HL-60 (cell line): ENCODE measurements at regions not wholly inside any gene's neighbourhood (a gene's known extent, or its start where the extent isn't known, plus 50 kb on each side); places are given as distances from the start of the nearest gene placed in this dataset.

Source experiments
- DNase-seq, 2 experiments: peaks; one replicate each; pipeline ENCODE4 v3.0.0-alpha.2; 2010 to 2020; ENCODE audit warnings: low read depth in 1 of 2, low spot score in 1 of 2
- H3K27ac ChIP-seq: fragments of 250-450 bp; sonication (Bioruptor Pico); replicated peaks from 2 replicates; pipeline ENCODE4 v1.5.1; 2020; ENCODE audit warnings: mild to moderate bottlenecking, moderate library complexity
- H3K27me3 ChIP-seq: fragments of 250-450 bp; sonication (Bioruptor Pico); 2 replicates; pipeline ENCODE4 v1.5.1; 2021; ENCODE audit warnings: mild to moderate bottlenecking, moderate library complexity; ENCODE audit not compliant: insufficient read depth, poor library complexity, severe bottlenecking
- H3K4me3 ChIP-seq: replicated peaks from 2 replicates; pipeline ENCODE4 v1.5.1; 2011; ENCODE audit warnings: mild to moderate bottlenecking, control low read depth, low read length; ENCODE audit not compliant: insufficient read depth
- CTCF ChIP-seq: IDR thresholded peaks from one replicate; pipeline ENCODE4 v1.5.1; 2011; ENCODE audit warnings: low read length, control low read depth, inconsistent platforms; ENCODE audit not compliant: insufficient read depth
- GABPA ChIP-seq: IDR thresholded peaks from 2 replicates; pipeline ENCODE4 v1.6.1; 2012; ENCODE audit warnings: low read depth
- POLR2AphosphoS5 ChIP-seq: IDR thresholded peaks from 2 replicates; pipeline ENCODE4 v1.6.1; 2012; ENCODE audit warnings: low read depth
- REST ChIP-seq: IDR thresholded peaks from 2 replicates; pipeline ENCODE4 v1.6.1; 2012; ENCODE audit warnings: low read depth; ENCODE audit not compliant: insufficient replicate concordance
- SPI1 ChIP-seq: IDR thresholded peaks from 2 replicates; pipeline ENCODE4 v1.6.1; 2012; ENCODE audit warnings: low read depth, mild to moderate bottlenecking, borderline replicate concordance

DNA sequence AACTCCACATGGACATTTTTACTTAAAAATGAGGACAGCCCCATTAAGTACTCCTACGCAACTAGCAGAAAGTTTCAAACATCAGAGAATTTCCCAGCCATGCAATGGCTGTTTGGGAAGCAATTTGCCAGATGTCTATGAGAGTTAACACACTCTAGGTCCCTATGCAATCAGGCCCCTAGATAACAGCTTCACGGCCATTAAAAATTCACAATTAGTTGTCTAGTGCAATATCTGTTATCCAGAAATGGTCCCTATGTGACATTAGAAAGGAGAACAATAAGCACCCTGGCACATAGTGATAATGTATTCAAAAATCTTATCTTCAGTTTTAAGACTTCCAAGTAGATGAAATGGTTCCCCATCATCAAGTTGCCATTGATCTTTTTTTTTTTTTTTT is 174.3 kb upstream of the NRSN1 start:
- no peaks in the 10 kb centered on the region for H3K27me3 ChIP-seq
- DNase-seq, result no peak
- no peak overlapping the region for H3K4me3 ChIP-seq
- no peak overlapping the region for H3K27ac ChIP-seq
- TF ChIP-seq CTCF, result no peak
- TF ChIP-seq REST, result no peak
- no peak for TF ChIP-seq GABPA
- TF ChIP-seq SPI1, result no peak
- no peak for TF ChIP-seq POLR2AphosphoS5

GRCh38 chr6:23952245-23952644 is 173.8 kb upstream of the NRSN1 start:
- Histone ChIP-seq H3K27me3 (no peaks in the 10 kb centered on the region), H3K4me3 (no peak overlapping the region), H3K27ac (no peak overlapping the region)
- DNase-seq, result no peak
- TF ChIP-seq CTCF, result no peak
- no peak for TF ChIP-seq SPI1
- TF ChIP-seq POLR2AphosphoS5, result no peak
- TF ChIP-seq GABPA, result no peak
- TF ChIP-seq REST, result no peak

DNA sequence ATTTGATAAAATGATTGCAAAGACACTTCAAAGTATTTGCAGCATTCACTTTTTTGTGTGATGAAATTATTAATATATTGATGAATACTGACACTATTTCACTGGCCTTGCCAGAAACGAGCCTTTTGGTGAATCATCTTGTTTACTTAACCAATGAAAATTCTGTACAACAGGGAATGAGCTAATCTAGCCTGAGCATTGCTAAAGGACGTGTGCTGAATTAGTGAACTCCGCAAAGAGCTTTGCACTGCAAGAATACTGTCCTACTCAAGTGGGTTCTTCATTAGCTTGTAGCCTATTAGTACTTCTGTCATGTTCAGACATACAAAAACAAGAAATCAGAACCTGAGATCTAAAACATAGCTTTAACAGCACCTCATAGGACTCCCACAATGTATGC is 172.0 kb upstream of the NRSN1 start:
- TF ChIP-seq POLR2AphosphoS5 (no peak), REST (no peak), GABPA (no peak), CTCF (no peak), SPI1 (no peak)
- no peak overlapping the region for H3K27ac ChIP-seq
- DNase-seq, result no peak
- no peak overlapping the region for H3K4me3 ChIP-seq
- no peaks in the 10 kb centered on the region for H3K27me3 ChIP-seq
